Osteoblast (primary cell): ENCODE measurements at regions not wholly inside any gene's neighbourhood (a gene's known extent, or its start where the extent isn't known, plus 50 kb on each side); places are given as distances from the start of the nearest gene placed in this dataset.

Experiments
- DNase-seq: peaks from one replicate; pipeline ENCODE4 v3.0.0; 2011; ENCODE audit warnings: low spot score, mixed read lengths; ENCODE audit not compliant: insufficient read length; ENCODE audit errors: missing footprints
- H2AFZ ChIP-seq: 2 replicates; pipeline ENCODE4 v1.6.0; 2011; ENCODE audit warnings: mild to moderate bottlenecking, low read length
- H3K27ac ChIP-seq: 2 replicates; pipeline ENCODE4 v1.5.1; 2011; ENCODE audit warnings: mild to moderate bottlenecking, low read depth, low read length, moderate library complexity
- H3K27me3 ChIP-seq: 2 replicates; pipeline ENCODE4 v1.6.0; 2012; ENCODE audit warnings: mild to moderate bottlenecking, control low read depth, inconsistent platforms, low read length, moderate library complexity; ENCODE audit not compliant: insufficient read depth
- H3K36me3 ChIP-seq: 2 replicates; pipeline ENCODE4 v1.5.1; 2011; ENCODE audit warnings: mild to moderate bottlenecking, low read length, control low read depth, moderate library complexity; ENCODE audit not compliant: insufficient read depth
- H3K4me1 ChIP-seq: 2 replicates; pipeline ENCODE4 v1.5.1; 2011; ENCODE audit warnings: mild to moderate bottlenecking, low read length, control low read depth, moderate library complexity; ENCODE audit not compliant: insufficient read depth
- H3K4me2 ChIP-seq: 2 replicates; pipeline ENCODE4 v1.6.0; 2011; ENCODE audit warnings: mild to moderate bottlenecking, low read length; ENCODE audit not compliant: insufficient read depth
- H3K4me3 ChIP-seq: fragments of 200-600 bp; sonication (generic); 3 replicates; pipeline ENCODE4 v1.5.1; 2012; ENCODE audit warnings: mild to moderate bottlenecking, low read length, inconsistent platforms; ENCODE audit not compliant: insufficient read depth
- H3K79me2 ChIP-seq: 2 replicates; pipeline ENCODE4 v1.6.0; 2012; ENCODE audit warnings: mild to moderate bottlenecking, low read length, control low read depth, inconsistent platforms; ENCODE audit not compliant: insufficient read depth
- H3K9me3 ChIP-seq: 2 replicates; pipeline ENCODE4 v1.5.1; 2011; ENCODE audit warnings: low read depth, low read length, control low read depth
- H4K20me1 ChIP-seq: 2 replicates; pipeline ENCODE4 v1.6.0; 2012; ENCODE audit warnings: mild to moderate bottlenecking, low read length, control low read depth; ENCODE audit not compliant: insufficient read depth
- TF ChIP-seq, protein P1 (sequence below): IDR thresholded peaks from 2 replicates; pipeline ENCODE4 v1.5.1; 2011; ENCODE audit warnings: mild to moderate bottlenecking, low read depth, low read length, moderate library complexity; ENCODE audit errors: extremely low read depth

DNA sequence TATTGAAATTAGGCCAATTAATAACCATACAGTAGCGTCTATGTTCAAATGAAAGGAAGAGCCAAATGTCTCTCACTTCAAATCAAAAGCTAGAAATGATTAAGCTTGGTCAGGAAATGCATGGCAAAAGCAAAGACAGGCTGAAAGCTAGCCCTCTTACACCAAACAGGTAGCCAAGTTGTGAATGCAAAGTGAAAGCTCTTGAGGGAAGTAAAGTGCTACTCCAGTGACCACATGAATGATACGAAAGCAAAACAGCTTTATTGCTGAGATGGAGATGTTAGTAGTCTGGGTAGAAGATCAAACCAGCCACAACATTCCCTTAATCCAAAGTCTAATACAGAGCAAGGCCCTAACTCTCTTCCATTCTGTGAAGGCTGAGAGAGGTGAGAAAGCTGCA is 123.8 kb downstream of the TEX36 start:
- TF ChIP-seq, protein P1, sequence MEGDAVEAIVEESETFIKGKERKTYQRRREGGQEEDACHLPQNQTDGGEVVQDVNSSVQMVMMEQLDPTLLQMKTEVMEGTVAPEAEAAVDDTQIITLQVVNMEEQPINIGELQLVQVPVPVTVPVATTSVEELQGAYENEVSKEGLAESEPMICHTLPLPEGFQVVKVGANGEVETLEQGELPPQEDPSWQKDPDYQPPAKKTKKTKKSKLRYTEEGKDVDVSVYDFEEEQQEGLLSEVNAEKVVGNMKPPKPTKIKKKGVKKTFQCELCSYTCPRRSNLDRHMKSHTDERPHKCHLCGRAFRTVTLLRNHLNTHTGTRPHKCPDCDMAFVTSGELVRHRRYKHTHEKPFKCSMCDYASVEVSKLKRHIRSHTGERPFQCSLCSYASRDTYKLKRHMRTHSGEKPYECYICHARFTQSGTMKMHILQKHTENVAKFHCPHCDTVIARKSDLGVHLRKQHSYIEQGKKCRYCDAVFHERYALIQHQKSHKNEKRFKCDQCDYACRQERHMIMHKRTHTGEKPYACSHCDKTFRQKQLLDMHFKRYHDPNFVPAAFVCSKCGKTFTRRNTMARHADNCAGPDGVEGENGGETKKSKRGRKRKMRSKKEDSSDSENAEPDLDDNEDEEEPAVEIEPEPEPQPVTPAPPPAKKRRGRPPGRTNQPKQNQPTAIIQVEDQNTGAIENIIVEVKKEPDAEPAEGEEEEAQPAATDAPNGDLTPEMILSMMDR, result no peak
- Histone ChIP-seq H3K4me1 (no peaks in the 10 kb centered on the region), H3K4me3 (no peak overlapping the region), H3K4me2 (no peak overlapping the region), H2AFZ (no peak overlapping the region), H3K27me3 (peaks cover 8% of the 10 kb centered on the region), H3K36me3 (no peaks in the 10 kb centered on the region), H3K79me2 (no peaks in the 10 kb centered on the region), H3K27ac (no peak overlapping the region), H3K9me3 (no peaks in the 10 kb centered on the region), H4K20me1 (no peaks in the 10 kb centered on the region)
- no peak for DNase-seq

GRCh38 chr10:125557801-125558505 is 125.0 kb downstream of the TEX36 start:
- no peaks in the 10 kb centered on the region for H3K79me2 ChIP-seq
- no peaks in the 10 kb centered on the region for H3K36me3 ChIP-seq
- no peak overlapping the region for H3K4me3 ChIP-seq
- no peak overlapping the region for H3K27ac ChIP-seq
- H2AFZ ChIP-seq, result no peak overlapping the region
- no peaks in the 10 kb centered on the region for H3K9me3 ChIP-seq
- DNase-seq, result no peak
- peaks cover 8% of the 10 kb centered on the region for H3K27me3 ChIP-seq
- no peaks in the 10 kb centered on the region for H3K4me1 ChIP-seq
- no peaks in the 10 kb centered on the region for H4K20me1 ChIP-seq
- no peak overlapping the region for H3K4me2 ChIP-seq
- TF ChIP-seq, protein P1, result no peak

GRCh38 chr10:125557311-125557710 is 125.7 kb downstream of the TEX36 start:
- Histone ChIP-seq H3K4me3 (no peak overlapping the region), H4K20me1 (no peaks in the 10 kb centered on the region), H3K36me3 (no peaks in the 10 kb centered on the region), H3K79me2 (no peaks in the 10 kb centered on the region), H3K4me1 (no peaks in the 10 kb centered on the region), H2AFZ (no peak overlapping the region), H3K9me3 (no peaks in the 10 kb centered on the region), H3K4me2 (no peak overlapping the region), H3K27ac (no peak overlapping the region), H3K27me3 (peaks cover 8% of the 10 kb centered on the region)
- TF ChIP-seq, protein P1, result no peak
- DNase-seq, result no peak

DNA sequence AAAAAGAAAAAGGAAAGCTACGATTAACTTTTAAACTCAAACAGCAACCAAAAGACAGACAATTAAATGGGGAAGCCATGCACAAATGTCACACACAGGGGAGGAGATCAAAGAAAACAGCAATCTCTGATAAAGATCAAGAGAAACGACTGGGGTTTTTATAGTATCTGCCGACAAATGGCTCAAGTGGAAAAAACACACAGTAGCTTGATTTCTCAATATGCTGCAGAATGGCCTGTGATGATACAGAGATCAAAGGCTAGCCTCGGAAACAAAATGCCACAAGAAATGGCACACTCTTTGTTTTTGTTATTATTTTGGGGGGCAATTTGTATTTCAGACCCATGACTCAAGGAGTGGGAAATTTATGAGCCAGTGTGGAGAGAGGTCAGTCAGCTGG is 126.1 kb downstream of the TEX36 start:
- no peaks in the 10 kb centered on the region for H3K4me1 ChIP-seq
- no peak for DNase-seq
- no peaks in the 10 kb centered on the region for H3K9me3 ChIP-seq
- H3K4me2 ChIP-seq, result no peak overlapping the region
- H3K36me3 ChIP-seq, result no peaks in the 10 kb centered on the region
- no peak overlapping the region for H3K27ac ChIP-seq
- no peaks in the 10 kb centered on the region for H3K79me2 ChIP-seq
- no peak overlapping the region for H2AFZ ChIP-seq
- H3K4me3 ChIP-seq, result no peak overlapping the region
- H4K20me1 ChIP-seq, result no peaks in the 10 kb centered on the region
- TF ChIP-seq, protein P1, result no peak
- peaks cover 8% of the 10 kb centered on the region for H3K27me3 ChIP-seq
